ENCODE measurements at regions not wholly inside any gene's neighbourhood (a gene's known extent, or its start where the extent isn't known, plus 50 kb on each side); places are given as distances from the start of the nearest gene placed in this dataset.

- Histone ChIP-seq H3K9me3 (ENCODE audit: low read depth) (no peaks in the 10 kb centered on the region), H4K20me1 (ENCODE audit: insufficient read depth) (no peaks in the 10 kb centered on the region), H3K27me3 (replicated peaks; ENCODE audit: insufficient read depth) (no peaks in the 10 kb centered on the region; the same call in 1 of the 2 replicates), H3F3A (ENCODE audit: insufficient read depth) (no peaks in the 10 kb centered on the region), H3K4me1 (ENCODE audit: insufficient read depth) (no peaks in the 10 kb centered on the region), H2AFZ (no peak overlapping the region), H3K36me3 (ENCODE audit: low read depth) (no peaks in the 10 kb centered on the region), H3K9me2 (ENCODE audit: insufficient read depth) (no peaks in the 10 kb centered on the region), H3K27ac (no peak overlapping the region), H3K9ac (no peak overlapping the region), H3K4me2 (ENCODE audit: unreplicated experiment) (no peak overlapping the region), H3K79me2 (ENCODE audit: insufficient read depth) (no peaks in the 10 kb centered on the region), H3K4me3 (no peak overlapping the region)
- no peak for DNase-seq
- TF ChIP-seq EZH2 (IDR thresholded peaks at IDR 0.05; ENCODE audit: insufficient read depth, poor library complexity, severe bottlenecking) (no peak), EZH2phosphoT487 (IDR thresholded peaks at IDR 0.05; ENCODE audit: insufficient read depth, low read depth) (no peak)
- WGBS, 2 experiments (ENCODE audit: low coverage in 1 of 2, low lambda C conversion rate in 2 of 2, missing lambda C conversion rate in 2 of 2): 71 to 81% methylated on average over 2 of the region's 2 CpGs
- in situ Hi-C loops (cut with MboI): no loop called here
These were observed 59.9 kb upstream of the CDC42BPA start for GRCh38 chr1:227378181-227378580.

DNA sequence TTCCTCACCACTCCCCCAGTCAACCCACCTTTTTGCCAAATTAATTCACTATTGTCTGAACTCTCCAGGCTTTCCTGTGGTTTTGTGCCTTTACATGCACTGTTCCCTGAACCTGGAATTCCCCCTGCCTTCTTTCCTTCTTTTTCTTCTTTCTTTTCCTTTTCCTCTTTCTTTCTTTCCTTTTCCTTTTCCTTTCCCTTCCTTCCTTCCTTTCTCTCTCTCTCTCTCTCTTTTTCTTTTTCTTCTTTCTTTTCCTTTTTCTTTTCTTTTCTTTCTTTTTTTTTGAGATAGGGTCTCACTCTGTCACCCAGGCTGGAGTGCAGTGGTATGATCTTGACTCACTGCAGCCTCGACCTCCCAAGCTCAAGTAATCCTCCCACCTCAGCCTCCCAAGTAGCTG is 56.6 kb upstream of the CDC42BPA start:
- no peak overlapping the region for H3K27ac ChIP-seq
- in situ Hi-C loops (cut with MboI): no loop called here
- no peak for TF ChIP-seq EZH2phosphoT487 (IDR thresholded peaks at IDR 0.05; ENCODE audit: insufficient read depth, low read depth)
- no peak for TF ChIP-seq EZH2 (IDR thresholded peaks at IDR 0.05; ENCODE audit: insufficient read depth, poor library complexity, severe bottlenecking)
- no peaks in the 10 kb centered on the region for H3K9me3 ChIP-seq (ENCODE audit: low read depth)
- H3K9ac ChIP-seq: no peak overlapping the region
- H3K36me3 ChIP-seq (ENCODE audit: low read depth): no peaks in the 10 kb centered on the region
- no peaks in the 10 kb centered on the region for H3K27me3 ChIP-seq (replicated peaks; ENCODE audit: insufficient read depth)
- no peak for DNase-seq
- H3K4me1 ChIP-seq (ENCODE audit: insufficient read depth): peaks cover 7% of the 10 kb centered on the region; the same call in 1 of the 2 replicates
- H3F3A ChIP-seq (ENCODE audit: insufficient read depth): no peaks in the 10 kb centered on the region
- H3K79me2 ChIP-seq (ENCODE audit: insufficient read depth): no peaks in the 10 kb centered on the region
- no peak overlapping the region for H2AFZ ChIP-seq
- WGBS, 2 experiments (ENCODE audit: low coverage in 1 of 2, low lambda C conversion rate in 2 of 2, missing lambda C conversion rate in 2 of 2): 53 to 57% methylated on average over 1 of the region's 1 CpG
- no peak overlapping the region for H3K4me2 ChIP-seq (ENCODE audit: unreplicated experiment)
- no peaks in the 10 kb centered on the region for H4K20me1 ChIP-seq (ENCODE audit: insufficient read depth)
- H3K9me2 ChIP-seq (ENCODE audit: insufficient read depth): no peaks in the 10 kb centered on the region
- no peak overlapping the region for H3K4me3 ChIP-seq

GRCh38 chr1:227372726-227373130 is 54.4 kb upstream of the CDC42BPA start:
- no peaks in the 10 kb centered on the region for H4K20me1 ChIP-seq (ENCODE audit: insufficient read depth)
- TF ChIP-seq EZH2phosphoT487 (IDR thresholded peaks at IDR 0.05; ENCODE audit: insufficient read depth, low read depth) (no peak), EZH2 (IDR thresholded peaks at IDR 0.05; ENCODE audit: insufficient read depth, poor library complexity, severe bottlenecking) (no peak)
- peaks cover 8% of the 10 kb centered on the region; the same call in 1 of the 2 replicates for H3K4me1 ChIP-seq (ENCODE audit: insufficient read depth)
- no peak overlapping the region for H3K27ac ChIP-seq
- no peaks in the 10 kb centered on the region for H3K9me3 ChIP-seq (ENCODE audit: low read depth)
- peak; percentile 68 for DNase-seq
- H3K27me3 ChIP-seq (replicated peaks; ENCODE audit: insufficient read depth): no peaks in the 10 kb centered on the region
- no peak overlapping the region for H3K4me2 ChIP-seq (ENCODE audit: unreplicated experiment)
- in situ Hi-C loops (cut with MboI): no loop called here
- H3K79me2 ChIP-seq (ENCODE audit: insufficient read depth): no peaks in the 10 kb centered on the region
- no peaks in the 10 kb centered on the region for H3K36me3 ChIP-seq (ENCODE audit: low read depth)
- no peak overlapping the region for H2AFZ ChIP-seq
- H3K9me2 ChIP-seq (ENCODE audit: insufficient read depth): no peaks in the 10 kb centered on the region
- H3K4me3 ChIP-seq: no peak overlapping the region
- 48 to 53% methylated on average over 1 of the region's 1 CpG for WGBS, 2 experiments (ENCODE audit: low coverage in 1 of 2, low lambda C conversion rate in 2 of 2, missing lambda C conversion rate in 2 of 2)
- no peaks in the 10 kb centered on the region for H3F3A ChIP-seq (ENCODE audit: insufficient read depth)
- no peak overlapping the region for H3K9ac ChIP-seq

GRCh38 chr1:227370533-227371254 is 52.4 kb upstream of the CDC42BPA start:
- in situ Hi-C loops (cut with MboI): no loop called here
- no peak for TF ChIP-seq EZH2 (IDR thresholded peaks at IDR 0.05; ENCODE audit: insufficient read depth, poor library complexity, severe bottlenecking)
- TF ChIP-seq EZH2phosphoT487 (IDR thresholded peaks at IDR 0.05; ENCODE audit: insufficient read depth, low read depth): no peak
- H3K36me3 ChIP-seq (ENCODE audit: low read depth): no peaks in the 10 kb centered on the region
- no peaks in the 10 kb centered on the region for H4K20me1 ChIP-seq (ENCODE audit: insufficient read depth)
- H3K79me2 ChIP-seq (ENCODE audit: insufficient read depth): no peaks in the 10 kb centered on the region
- H3K9me3 ChIP-seq (ENCODE audit: low read depth): no peaks in the 10 kb centered on the region
- no peak overlapping the region for H2AFZ ChIP-seq
- no peaks in the 10 kb centered on the region for H3F3A ChIP-seq (ENCODE audit: insufficient read depth)
- WGBS, 2 experiments (ENCODE audit: low coverage in 1 of 2, low lambda C conversion rate in 2 of 2, missing lambda C conversion rate in 2 of 2): 72 to 74% methylated on average over 10 of the region's 10 CpGs
- H3K4me3 ChIP-seq: no peak overlapping the region
- H3K27me3 ChIP-seq (replicated peaks; ENCODE audit: insufficient read depth): no peaks in the 10 kb centered on the region
- no peak overlapping the region for H3K27ac ChIP-seq
- peaks cover 8% of the 10 kb centered on the region; the same call in 1 of the 2 replicates for H3K4me1 ChIP-seq (ENCODE audit: insufficient read depth)
- no peak overlapping the region for H3K9ac ChIP-seq
- H3K9me2 ChIP-seq (ENCODE audit: insufficient read depth): no peaks in the 10 kb centered on the region
- no peak overlapping the region for H3K4me2 ChIP-seq (ENCODE audit: unreplicated experiment)
- DNase-seq: peak; percentile 37
